HFF-Myc (cell line): ENCODE measurements at regions not wholly inside any gene's neighbourhood (a gene's known extent, or its start where the extent isn't known, plus 50 kb on each side); places are given as distances from the start of the nearest gene placed in this dataset.
"Not testable (repeated sequence)": the region's sequence is repeated elsewhere in the genome, so short reads cannot be mapped to it uniquely, and the experiment has no call there.

Experiments used
- DNase-seq: peaks from one replicate; pipeline ENCODE4 v3.0.0-alpha.2; 2011; ENCODE audit warnings: low read depth; ENCODE audit errors: extremely low read depth
- H3K4me3 ChIP-seq: replicated peaks from 2 replicates; pipeline ENCODE4 v1.5.1; 2011; ENCODE audit warnings: low read depth, mild to moderate bottlenecking, control low read depth, low read length
- TF ChIP-seq, protein P1 (sequence below): IDR thresholded peaks from 2 replicates; pipeline ENCODE4 v1.5.1; 2012; ENCODE audit warnings: mild to moderate bottlenecking, low read depth, low read length, control low read depth; ENCODE audit errors: missing control alignments

DNA sequence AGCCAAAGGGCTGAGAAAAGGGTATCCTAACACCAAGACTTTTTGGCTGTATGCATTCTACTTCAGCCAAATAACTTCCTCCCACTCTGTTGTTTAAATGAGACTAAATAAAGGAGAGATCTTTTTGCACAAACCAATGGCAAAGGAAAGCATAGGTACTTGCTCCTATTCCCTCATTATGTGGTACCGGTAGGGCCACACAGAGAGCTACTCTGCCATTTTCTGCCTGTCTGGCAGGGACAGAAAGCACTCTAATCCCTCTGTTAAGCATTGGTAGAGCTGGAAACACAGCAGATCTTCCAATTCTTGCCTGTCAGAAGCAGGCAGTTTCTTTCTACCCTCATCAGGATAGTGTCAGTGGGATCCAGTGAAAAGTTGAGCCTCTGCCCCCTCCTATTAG lies 918.3 kb upstream of the TMEFF2 start:
- no peak for DNase-seq
- TF ChIP-seq, protein P1, sequence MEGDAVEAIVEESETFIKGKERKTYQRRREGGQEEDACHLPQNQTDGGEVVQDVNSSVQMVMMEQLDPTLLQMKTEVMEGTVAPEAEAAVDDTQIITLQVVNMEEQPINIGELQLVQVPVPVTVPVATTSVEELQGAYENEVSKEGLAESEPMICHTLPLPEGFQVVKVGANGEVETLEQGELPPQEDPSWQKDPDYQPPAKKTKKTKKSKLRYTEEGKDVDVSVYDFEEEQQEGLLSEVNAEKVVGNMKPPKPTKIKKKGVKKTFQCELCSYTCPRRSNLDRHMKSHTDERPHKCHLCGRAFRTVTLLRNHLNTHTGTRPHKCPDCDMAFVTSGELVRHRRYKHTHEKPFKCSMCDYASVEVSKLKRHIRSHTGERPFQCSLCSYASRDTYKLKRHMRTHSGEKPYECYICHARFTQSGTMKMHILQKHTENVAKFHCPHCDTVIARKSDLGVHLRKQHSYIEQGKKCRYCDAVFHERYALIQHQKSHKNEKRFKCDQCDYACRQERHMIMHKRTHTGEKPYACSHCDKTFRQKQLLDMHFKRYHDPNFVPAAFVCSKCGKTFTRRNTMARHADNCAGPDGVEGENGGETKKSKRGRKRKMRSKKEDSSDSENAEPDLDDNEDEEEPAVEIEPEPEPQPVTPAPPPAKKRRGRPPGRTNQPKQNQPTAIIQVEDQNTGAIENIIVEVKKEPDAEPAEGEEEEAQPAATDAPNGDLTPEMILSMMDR: no peak
- H3K4me3 ChIP-seq: no peak overlapping the region

DNA sequence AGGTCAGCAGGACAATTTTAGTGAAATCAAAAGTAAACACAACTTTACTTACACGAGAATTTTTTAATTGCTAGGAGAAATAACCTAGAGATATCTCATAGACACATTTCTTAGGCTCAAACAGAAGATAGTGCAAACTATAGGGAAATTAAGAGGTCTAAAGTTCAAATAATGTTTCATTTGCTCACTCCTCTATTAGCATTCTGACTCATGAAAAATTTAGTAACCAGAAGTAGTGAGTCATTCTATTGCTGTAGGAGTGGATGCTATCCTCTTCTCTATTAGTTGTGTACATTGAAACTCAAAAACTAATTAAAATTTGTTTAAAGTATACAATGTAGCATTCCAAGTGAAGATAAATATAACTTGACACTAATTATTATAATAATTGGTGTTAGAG lies 908.3 kb upstream of the TMEFF2 start:
- TF ChIP-seq, protein P1: no peak
- no peak overlapping the region for H3K4me3 ChIP-seq
- DNase-seq: no peak

DNA sequence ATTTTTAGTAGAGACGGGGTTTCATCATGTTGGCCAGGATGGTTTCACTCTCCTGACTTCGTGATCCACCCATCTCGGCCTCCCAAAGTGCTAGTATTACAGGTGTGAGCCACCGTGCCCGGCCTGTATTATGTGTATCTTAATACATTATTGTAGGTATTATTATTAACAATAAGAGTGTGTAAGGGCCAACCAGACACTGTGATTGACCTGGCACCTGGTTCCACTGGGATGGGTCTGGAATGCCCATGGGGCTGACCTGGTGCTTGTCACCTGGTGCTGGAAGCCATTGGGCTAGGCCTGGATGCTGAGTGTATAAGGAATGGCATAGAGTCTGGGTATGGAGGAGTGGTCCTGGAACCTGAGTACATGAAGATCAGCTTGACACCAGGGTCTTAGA lies 906.9 kb upstream of the TMEFF2 start:
- TF ChIP-seq, protein P1: no peak
- DNase-seq: no peak
- H3K4me3 ChIP-seq: no peak overlapping the region

DNA sequence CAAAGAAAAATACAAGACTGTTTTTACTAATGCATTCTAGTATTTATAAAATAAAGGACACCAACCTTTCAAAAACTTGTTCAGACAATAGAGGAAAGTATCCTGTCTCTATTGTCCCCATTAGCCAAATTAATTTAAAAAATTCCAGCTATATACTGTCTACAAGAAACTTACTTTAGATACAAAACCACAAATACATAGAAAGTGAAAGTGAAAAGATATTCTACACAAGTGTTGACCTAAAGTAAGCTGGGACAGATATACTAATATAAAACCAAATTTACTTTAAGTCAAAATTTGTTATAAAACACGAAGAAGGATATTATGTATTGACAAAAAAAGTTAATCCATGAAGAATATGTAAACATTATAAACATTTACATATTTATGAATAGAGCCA lies 893.3 kb upstream of the TMEFF2 start:
- DNase-seq: no peak
- H3K4me3 ChIP-seq: no peak overlapping the region
- TF ChIP-seq, protein P1: no peak

DNA sequence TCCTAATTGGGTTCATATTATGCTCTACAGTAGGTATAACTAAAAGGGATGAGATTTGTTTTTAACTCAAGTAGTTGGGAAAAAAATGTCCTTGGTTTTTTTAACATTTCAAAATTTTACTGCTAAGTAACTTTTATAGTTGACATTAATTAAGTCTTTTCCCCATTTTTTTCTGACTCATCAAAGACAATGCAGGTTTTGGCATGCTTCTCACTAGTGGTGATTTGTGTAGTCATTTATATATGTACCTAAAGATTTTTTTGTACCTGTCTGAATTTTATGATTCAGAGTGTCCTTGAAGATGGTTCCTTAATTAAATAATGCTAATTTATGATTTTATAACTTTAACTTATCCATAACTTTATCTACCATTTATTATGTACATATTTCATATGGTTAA lies 882.3 kb upstream of the TMEFF2 start:
- H3K4me3 ChIP-seq: no peak overlapping the region
- no peak for DNase-seq

DNA sequence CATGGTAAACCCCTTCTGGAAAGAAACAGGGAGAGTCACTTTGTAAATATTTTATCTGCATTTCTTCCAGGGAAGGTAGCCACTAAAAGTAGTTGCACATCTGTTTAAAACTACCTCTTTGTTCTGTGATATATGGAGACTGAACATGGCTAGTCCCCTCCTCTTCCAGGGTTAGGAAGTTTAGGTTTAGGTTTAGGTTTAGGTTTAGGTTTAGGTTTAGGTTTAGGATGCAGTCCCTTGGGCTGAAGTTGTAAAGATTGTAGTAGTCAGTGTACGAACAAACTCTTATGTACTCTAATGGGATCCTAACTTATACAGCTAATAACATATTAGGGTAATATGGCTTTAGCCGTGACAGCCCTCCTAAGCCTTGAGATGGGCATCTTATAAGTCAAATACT lies 880.2 kb upstream of the TMEFF2 start:
- no peak overlapping the region for H3K4me3 ChIP-seq
- TF ChIP-seq, protein P1: no peak
- DNase-seq: no peak

More for the DNA sequence above, 882.3 kb upstream of the TMEFF2 start:
- TF ChIP-seq, protein P1: no peak

DNA sequence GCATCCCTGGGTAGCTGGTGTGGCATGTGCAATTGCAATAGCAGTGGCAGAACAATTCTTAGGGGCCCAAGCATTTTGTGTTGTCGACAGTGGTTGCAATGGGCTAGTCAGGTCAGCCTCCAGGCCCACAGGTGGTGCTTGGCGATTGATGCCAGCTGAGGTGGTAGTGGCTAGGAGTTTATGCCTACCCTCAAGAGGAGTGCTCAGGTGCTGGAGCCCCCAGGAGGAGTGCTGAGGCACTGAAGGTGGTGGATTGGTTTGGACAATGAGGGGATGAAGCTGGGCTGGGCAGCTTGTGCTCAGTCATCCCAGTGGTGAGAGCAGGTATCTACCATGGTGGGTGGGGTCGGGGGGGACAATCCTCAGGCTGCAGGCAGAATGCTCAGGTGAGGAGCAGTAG lies 877.9 kb upstream of the TMEFF2 start:
- TF ChIP-seq, protein P1: no peak
- no peak overlapping the region for H3K4me3 ChIP-seq
- no peak for DNase-seq

DNA sequence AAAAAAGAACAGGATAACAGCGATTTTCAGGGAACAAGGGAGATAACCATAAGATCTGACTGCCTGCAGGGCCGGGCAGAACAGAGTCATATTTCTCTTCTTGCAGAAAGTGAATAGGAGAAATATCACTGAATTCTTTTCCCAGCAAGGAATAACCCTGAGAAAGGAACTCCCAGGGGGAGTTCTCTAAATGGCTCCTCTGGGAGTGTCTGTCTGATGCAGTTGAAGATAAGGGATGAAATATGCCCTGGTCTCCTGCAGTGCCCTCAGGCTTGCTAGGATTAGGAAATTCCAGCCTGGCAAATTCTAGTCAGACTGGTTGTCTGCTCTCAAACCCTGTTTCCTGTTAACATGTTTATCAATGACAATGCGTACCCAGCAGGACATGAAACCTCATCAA lies 830.8 kb upstream of the TMEFF2 start:
- not testable (repeated sequence) for H3K4me3 ChIP-seq, DNase-seq
